AG09309 (cell line): ENCODE measurements at regions not wholly inside any gene's neighbourhood (a gene's known extent, or its start where the extent isn't known, plus 50 kb on each side); places are given as distances from the start of the nearest gene placed in this dataset.

Experiments
- DNase-seq: peaks from one replicate; pipeline ENCODE4 v3.0.0-alpha.2; 2010; ENCODE audit warnings: low read depth
- H3K4me3 ChIP-seq: 2 replicates; pipeline ENCODE4 v1.5.1; 2011; ENCODE audit warnings: mild to moderate bottlenecking, low read depth, low read length, moderate library complexity; ENCODE audit not compliant: control insufficient read depth
- CTCF ChIP-seq: IDR thresholded peaks from 2 replicates; pipeline ENCODE4 v1.5.1; 2011; ENCODE audit warnings: mild to moderate bottlenecking, low read depth, low read length, inconsistent platforms; ENCODE audit not compliant: insufficient read depth, control insufficient read depth; ENCODE audit errors: missing control alignments

GRCh38 chr9:28179893-28180292 is 606.6 kb upstream of the C9orf72 start:
- no peak for TF ChIP-seq CTCF
- DNase-seq = no peak
- no peak overlapping the region for H3K4me3 ChIP-seq

DNA sequence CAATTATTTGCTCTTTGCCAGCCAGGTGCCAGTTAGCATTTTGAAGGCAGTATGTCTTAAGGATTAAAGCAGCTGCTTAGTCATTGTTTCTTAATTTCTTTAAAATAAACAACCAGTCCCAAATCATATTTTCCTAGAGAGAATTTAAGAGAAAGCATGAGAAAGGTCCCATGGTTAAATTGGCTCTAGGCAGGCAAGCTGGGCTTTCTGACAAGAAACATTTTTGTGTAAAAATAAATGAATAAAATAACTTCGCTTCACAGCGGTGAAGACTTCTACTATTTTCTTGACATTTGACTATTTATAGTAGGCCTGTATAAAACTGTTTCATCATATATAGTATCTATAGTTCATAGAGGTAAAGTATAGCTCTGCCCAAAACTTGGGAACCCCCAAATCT is 617.7 kb upstream of the C9orf72 start:
- TF ChIP-seq CTCF = no peak
- no peak for DNase-seq
- H3K4me3 ChIP-seq = no peak overlapping the region

- no peak for DNase-seq
- no peak overlapping the region for H3K4me3 ChIP-seq
- TF ChIP-seq CTCF = no peak
Observed at GRCh38 chr9:28197653-28198052, 624.4 kb upstream of the C9orf72 start.

GRCh38 chr9:28203036-28203435 is 629.8 kb upstream of the C9orf72 start:
- no peak overlapping the region for H3K4me3 ChIP-seq
- no peak for TF ChIP-seq CTCF
- DNase-seq = no peak

DNA sequence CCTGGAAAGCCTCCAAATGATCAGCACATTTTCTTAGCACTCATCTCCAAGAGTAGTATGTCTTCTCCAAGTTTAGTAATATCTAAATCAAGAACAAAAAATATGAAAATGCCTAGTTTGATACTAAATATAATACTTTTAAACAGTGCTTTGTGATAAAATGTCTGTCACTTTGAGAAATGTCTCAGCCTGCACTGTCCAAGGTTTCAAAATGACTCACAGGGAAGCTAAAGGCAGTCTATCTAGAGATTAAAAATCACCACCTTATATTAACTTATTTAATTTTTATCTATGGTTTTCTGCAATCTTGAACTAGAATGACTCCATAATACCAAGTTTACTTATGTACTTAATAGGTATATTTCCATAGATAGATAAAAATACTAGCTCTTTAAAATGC is 633.0 kb upstream of the C9orf72 start:
- no peak for DNase-seq
- TF ChIP-seq CTCF = no peak
- H3K4me3 ChIP-seq = no peak overlapping the region

DNA sequence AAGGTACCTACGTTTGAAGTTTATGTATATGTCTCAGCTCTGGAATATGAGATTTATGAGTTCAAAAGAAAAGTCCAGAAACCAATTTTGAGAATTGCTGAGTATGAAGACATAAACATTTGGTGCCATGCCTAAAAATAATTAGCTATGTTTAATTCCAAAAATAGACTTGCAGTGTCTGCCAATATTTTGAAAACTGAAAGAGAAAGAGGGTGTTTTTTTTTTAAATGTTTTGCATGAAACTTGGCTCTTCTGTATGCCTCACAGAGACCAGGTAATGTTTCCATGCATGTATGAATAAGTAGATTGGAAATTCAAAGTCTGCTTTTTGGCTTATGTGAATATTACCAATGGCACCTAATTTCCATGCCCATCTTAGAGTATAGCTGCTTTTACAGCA is 634.4 kb upstream of the C9orf72 start:
- no peak for TF ChIP-seq CTCF
- no peak for DNase-seq
- no peak overlapping the region for H3K4me3 ChIP-seq

DNA sequence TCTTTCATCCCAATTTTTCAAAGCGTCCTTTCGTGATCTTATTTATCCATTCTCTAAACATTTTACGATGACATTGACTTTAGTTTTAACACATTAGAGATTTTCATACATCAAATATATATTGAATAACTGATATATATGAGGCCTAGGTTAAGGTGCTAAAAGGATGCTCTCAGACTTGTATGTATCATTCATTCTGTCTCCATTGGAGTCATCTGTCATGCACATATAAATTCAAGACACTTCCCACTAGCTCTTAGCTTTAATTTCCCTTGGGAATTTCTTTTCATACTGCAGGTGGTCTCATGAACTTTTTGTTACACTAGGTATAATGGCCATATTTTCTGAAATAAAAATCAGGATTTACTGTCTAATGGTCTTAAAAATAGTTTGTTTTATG is 635.8 kb upstream of the C9orf72 start:
- no peak for DNase-seq
- no peak for TF ChIP-seq CTCF
- no peak overlapping the region for H3K4me3 ChIP-seq
